Lower leg skin (tissue), 3 donors: ENCODE measurements at regions not wholly inside any gene's neighbourhood (a gene's known extent, or its start where the extent isn't known, plus 50 kb on each side); places are given as distances from the start of the nearest gene placed in this dataset.

ENCODE experiments used
- CTCF ChIP-seq, 3 donors: fragments of 450-650 bp; IDR thresholded peaks; one replicate each; pipeline ENCODE4 v1.5.1; 2016; ENCODE audit warnings: antibody characterized with exemption in 3 of 3, mild to moderate bottlenecking in 3 of 3, moderate library complexity in 2 of 3
- POLR2A ChIP-seq, 2 donors: fragments of 450-650 bp; IDR thresholded peaks; one replicate each; pipeline ENCODE4 v1.6.1; 2016 to 2017; ENCODE audit warnings: antibody characterized with exemption in 2 of 2, mild to moderate bottlenecking in 1 of 2, moderate library complexity in 1 of 2

GRCh38 chr7:84642611-84643010 is 448.0 kb upstream of the SEMA3A start:
- TF ChIP-seq POLR2A (IDR thresholded peaks at IDR 0.05) = no peak
- TF ChIP-seq CTCF (IDR thresholded peaks at IDR 0.05) = no peak
